Forelimb muscle (tissue), 1 donor: ENCODE measurements at regions not wholly inside any gene's neighbourhood (a gene's known extent, or its start where the extent isn't known, plus 50 kb on each side); places are given as distances from the start of the nearest gene placed in this dataset.
"Not testable (repeated sequence)": the region's sequence is repeated elsewhere in the genome, so short reads cannot be mapped to it uniquely, and the experiment has no call there.

Experiments
- DNase-seq: peaks from one replicate; pipeline ENCODE4 v3.0.0-alpha.2; 2013; ENCODE audit warnings: low read depth

DNA sequence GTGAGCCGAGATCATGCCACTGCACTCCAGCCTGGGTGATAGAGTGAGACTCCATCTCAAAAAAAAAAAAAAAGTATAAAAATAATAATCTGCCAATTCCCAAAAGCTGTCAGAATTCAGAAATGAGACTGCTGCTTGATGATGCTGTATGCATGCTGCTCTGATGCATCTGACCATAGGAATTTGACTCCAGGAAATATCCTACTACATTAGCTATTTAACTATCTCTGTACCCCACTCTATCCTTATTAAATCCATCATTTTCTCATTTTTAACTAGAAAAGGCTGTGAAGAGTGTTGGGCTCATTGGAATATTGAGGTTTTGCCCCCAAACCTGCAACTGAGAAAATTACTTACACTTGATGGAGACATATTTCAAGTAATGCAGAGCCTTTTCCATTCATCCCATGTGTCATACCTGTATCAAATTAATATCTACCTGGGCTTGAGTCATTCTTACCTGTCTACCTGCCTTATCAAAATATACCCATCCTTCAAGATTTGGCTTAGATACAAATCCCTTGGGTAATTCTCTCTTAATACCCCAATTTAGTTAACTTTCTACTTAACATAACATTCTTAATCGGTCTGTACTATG is 135.2 kb upstream of the PREP start:
- no peak for DNase-seq

DNA sequence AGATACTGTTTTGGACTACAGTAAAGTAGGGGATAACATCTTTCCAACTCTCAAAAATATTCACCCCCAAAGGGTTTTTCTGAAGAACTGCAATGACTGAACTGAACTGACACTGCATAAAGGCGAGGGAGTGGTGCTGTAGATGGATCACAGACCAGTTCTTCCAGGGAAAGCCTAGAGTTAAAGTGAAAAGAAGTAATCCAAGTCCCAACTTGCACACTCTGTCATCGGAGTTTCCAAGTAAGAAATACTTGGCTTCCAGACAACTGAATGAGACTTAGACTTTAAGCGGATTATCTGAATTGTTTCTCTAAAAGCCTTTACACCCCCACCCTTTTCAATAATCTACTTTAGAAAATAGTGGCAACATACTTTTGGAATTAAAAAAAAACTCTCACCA is 134.1 kb upstream of the PREP start:
- peak; percentile 8 for DNase-seq

DNA sequence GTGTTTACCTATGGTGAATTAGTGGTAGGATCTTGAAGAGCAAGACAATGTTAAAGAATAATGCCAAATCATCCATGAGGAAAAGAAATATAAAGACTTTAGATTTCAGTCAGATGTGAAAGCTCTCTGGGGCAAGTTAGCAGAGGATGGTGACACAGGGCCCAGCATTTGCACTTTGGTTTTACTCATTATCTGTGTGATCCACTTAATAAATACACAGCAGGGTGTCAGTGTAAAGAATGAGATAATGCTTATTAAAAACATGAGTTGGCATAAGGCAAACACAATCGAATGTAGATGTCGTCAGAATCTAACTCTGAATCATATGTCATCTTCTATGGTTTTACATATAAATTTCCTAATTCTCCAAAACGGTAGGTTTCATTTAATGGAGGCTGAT is 130.4 kb upstream of the PREP start:
- DNase-seq = no peak

DNA sequence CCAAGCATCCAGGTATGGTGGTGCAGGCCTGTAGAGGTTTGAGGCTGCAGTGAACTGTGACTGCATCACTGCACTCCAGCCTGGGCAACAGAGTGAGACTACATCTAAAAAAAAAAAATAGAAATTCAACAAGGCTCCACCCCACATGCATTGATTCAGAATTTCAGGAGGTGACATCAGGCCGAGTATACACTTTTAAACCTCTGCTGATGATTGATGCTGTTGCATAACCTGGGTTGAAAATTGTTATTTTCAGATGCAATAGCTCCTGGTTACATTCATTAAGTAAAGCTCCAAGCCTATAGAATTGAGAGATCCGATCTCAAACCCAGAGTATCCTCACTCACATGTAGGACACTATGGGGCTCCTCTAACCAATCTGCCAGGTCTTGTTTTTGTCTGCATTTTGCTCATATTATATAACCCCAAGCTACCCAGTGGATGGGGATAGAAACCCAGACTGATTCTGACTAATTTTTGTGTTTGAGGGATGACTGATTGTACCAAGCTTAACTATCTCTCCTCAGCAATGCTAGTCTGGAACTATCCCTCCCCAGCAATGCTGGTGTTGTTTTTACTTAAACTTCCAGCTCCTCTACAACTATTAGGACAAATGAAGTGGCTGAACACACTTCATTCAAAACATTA is 123.5 kb upstream of the PREP start:
- DNase-seq = no peak

DNA sequence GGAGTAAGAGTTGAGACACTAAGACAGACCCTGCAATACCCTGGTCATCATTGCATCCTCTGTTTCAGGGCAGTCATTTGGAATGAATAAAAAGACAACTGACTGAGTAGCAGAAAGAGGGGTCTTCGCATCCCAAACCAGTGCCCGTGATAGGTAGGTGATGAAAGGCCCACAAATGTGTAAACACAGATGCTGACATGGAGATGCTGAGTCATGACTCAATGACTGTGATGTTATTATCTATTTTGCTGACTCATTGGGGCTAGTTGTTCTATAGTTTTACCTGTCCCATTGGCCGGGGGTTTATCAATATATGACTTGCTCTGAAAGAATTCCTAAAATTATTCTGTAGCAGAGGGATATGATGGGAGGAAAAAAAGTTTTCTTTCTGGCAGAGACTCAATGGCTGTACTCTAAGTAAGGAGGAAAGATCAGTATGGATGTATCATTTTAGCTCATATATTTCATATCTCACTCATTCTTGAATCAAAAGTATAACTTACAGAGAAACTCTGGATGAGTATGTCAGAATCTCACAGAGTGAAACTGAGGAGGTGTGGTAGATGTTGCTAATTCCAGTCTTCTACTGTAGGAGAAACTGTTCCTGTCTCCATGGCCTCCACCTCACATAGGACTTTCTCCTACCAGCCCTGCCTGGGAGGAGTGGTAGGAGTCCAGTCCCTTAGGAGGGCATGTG is 119.9 kb upstream of the PREP start:
- DNase-seq = no peak

DNA sequence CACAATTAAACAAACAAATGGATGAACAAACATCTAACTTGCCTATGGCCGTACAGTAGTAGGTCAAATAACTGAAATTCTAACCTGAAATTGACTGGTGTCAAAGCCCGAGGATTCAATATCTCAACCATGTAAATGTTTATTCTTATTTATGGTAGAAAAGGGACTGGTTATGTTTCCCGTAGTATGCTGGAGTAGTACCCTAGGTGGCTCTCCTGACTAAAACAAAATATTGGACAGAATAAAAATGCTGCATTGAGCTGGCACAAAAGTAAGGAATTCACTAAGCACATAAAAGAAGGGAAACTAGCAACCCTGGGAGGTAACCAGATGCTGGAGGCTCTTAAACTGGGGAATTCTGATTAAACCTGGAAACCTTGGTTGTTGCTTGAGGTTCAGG is 117.1 kb upstream of the PREP start:
- no peak for DNase-seq

DNA sequence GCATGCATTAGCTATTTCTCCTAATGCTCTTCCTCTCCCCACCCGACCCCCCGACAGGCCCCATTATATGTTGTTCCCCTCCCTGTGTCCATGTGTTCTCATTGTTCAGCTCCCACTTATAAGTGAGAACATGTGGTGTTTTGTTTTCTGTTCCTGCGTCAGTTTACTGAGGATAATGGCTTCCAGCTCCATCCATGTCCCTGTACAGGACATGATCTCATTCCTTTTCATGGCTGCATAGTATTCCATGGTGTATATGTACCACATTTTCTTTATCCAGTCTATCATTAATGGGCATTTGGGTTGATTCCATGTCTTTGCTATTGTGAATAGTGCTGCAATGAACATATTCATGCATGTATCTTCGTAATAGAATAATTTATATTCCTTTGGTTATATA is 116.1 kb upstream of the PREP start:
- not testable (repeated sequence) for DNase-seq

DNA sequence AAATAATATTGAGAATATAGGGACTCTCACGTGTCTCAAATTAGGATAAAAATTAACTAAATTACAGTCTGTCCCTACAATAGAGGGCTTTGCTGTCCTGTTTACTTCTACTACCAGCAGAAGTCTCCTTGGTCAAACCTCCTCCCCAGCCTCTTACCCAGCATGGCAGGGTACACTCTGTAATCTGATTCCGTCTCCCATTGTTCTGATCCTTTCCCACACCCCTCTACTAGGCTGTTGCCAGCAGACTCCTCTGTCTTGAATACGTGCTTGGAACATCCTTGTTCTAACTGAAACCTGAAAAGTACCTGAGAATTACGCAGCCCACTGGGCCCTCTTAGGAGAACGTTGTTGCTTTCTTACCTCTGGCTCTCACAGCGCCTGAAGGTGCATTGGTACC is 112.2 kb upstream of the PREP start:
- no peak for DNase-seq

DNA sequence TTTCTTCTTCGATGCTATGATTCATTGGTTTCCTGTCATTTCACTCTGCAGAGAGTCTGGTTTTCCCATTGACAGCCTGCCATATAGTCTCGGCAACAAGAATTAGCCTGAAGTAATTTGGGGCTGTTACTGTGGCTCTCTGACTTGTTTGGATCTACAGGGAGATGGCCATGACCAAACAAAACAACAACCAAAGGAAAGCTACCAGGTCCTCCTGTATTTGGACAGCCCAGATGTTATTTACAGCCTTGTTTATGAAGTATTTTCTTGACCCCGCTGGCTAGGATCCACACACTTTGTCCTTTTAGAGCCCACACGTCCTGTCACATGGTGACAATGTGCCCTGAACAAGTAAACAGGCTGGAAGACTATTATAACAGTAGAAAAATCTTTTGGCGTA is 111.4 kb upstream of the PREP start:
- no peak for DNase-seq

DNA sequence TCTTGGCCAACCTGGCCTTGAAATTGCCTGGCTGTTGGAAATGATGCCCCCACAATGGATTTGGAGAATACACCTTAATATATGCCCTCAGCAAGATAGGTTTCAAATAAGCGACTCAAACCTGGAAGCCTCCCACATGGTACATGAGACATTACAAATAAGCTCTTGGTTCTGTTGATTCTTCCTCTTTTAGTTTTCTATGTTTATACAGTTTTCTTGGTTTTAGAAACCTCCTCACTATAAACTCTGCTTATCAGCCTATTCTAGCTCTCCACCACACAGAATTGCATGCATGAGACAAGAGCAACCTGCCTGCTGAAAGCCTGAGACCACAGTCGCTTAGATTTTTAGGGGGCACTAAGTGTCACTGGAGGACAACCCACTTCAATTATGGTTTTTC is 108.8 kb upstream of the PREP start:
- DNase-seq = no peak

DNA sequence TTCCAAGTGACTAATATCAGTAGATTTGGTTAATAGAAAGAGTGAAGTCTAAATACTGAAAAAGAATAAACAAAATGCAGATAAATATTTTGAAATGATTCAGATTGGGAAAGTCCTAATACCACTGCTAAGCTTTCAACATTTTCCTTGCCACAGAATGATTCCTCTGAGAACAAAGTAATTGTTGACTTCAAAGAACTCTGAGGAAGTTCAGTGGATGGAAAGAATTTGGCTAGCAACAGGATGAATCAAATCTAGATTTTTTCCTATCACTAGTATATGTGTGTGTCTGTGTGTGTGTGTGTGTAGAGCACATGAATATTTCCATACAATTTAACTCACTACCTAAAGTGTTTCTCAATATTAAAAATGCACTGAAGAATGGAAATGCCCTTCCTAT is 107.9 kb upstream of the PREP start:
- DNase-seq = no peak

DNA sequence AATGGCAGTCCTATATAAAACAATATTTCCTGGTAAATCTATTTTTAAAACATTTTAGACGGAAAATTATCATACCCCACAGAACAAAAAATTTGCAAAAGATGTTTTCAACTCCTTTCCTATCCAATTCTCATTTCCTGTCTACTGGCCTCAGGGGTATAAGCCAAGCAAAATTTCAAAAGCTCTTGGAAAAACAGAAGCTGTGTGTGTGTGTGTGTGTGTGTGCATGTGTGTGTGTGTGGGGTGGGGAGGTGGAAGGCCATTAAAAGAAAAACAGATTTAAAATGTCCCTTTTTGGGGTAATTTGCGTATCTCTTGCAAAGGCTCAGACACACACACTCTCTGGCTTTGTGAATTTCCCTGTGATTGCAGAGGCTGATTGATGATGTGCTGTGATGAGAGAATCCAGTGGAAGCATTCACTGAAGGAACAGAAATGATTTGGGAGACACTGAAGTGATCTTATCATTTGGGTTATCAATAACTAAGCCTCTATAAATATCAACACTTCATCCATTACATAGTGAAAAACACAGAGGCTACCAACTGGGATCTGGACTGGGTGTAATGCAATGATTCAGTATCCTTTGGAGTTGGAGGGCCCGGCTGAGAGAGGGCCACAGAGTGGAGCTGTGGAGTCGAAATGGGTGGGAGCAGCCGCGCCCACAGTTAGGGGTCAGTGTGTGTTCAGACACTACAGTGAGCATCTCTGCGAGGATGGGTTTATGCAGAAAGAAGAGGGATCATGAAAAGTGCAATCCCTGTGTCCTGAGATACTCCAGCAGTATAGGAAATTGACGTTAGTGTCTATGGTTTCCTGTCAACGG is 106.8 kb upstream of the PREP start:
- no peak for DNase-seq

DNA sequence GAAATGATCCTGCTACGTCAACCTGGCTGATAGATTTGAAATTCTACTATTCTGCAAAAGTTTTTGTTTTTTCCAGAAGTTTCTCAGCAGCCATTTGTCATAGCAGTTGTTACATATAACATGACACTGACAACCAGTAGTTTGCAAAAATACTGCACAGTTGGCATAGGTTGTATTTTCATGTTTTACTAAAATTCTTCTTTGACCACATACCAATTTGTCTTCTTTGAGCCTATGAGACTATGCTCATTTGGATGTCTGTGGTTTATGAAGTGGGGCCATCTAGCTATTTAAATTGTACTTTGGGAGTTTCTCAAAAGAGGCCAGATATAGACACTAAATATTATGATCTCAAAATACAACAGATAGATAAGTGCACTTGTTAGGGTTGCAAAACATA is 104.9 kb upstream of the PREP start:
- DNase-seq = no peak

DNA sequence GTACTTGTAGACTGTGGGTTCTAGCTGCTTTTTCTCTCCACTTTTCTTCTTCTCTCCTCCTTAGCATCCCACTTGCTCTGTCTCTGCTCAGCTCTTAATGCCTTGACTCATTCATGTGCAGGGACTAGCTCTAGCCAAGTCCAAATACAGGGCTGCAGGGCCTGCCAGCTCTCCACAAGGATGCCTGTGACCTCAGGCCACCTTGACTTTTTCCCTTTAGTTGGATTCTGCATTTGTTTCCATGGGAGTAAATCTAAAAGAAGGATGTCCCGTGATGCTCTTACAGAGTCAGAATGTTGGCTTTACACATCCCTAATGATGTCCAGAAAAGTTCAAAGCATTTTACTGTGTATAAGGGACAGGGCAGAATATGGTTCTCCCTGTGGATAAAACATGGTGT is 101.8 kb upstream of the PREP start:
- DNase-seq = no peak

DNA sequence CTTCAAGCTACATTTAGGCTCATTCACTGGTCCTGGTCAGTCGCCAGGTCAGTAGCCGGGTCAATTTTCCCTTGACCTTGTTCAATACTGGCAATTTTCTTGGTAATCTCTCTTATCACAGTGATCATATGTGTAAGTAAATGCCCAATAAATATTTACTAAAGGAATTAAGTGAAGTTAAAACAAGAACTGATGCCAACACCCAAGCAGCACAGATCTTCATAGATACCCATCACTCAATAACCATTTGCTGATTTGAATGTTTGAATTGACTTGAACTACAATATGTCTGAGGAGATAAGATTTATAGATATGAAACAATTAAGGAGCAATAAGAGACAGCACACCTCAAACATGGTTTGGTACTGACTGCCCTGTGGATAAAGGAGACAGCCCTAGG is 100.8 kb upstream of the PREP start:
- DNase-seq = no peak

DNA sequence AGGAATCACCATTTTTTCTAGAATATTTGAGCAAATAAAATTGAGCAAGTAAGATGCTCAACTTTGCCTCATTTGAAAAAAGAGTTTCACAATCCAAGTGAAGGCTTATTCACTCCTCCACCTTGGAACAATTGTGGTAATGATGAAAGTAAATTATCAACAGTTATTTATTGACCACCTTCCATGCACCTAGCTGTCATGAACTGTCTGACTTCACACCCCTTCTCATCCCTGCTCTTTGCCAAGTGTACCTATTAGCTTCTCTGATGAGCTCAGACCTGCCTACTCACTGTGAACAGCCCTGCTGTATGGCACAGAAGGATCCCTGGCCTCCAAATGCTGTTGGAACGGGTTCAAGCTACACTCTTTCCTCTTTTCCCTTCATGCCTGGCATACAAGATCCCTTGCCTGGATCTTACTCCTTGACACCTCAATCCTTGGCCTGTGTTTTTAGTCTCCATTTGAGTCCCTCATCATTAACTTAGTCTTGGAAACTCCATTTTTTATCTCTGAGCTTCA is 99.0 kb upstream of the PREP start:
- DNase-seq = no peak

DNA sequence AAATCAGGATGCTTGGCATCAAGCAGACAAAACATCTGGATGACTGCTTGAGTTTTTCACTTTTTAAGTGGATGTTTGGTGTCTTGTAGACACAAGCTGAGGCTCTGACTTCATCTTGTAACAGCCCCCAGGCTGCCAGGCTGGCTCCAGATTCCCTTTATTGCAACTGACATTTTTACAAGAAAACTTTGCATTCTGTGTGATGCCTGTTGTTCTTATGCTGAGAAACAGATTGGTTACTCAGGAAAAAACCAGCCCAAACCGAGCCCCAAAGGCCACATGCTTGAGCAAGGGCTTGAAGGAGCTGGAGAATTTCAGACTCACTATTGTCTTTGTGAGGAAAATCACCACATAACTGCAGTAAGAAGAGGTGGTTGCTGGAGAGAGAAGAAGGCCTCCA is 98.4 kb upstream of the PREP start:
- DNase-seq = no peak

DNA sequence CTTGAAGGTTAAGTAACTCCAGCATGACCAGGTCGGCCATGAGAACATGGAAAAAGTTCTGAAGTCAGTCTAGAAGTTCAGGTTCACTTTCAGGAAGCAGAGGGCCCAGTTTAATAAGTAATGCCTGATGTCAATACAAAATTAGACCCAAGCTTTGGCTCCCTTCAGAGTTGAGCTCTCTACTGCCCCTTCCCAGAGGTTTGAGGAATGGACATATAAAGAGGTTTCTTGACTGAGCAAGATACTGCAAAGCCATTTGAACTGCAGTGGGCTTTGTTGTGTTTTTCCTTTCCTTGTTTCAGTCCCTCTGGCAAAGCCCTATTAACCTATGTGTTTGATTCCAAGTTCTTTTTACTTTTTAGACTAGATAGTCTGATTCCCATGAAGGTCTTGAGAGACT is 97.8 kb upstream of the PREP start:
- no peak for DNase-seq

DNA sequence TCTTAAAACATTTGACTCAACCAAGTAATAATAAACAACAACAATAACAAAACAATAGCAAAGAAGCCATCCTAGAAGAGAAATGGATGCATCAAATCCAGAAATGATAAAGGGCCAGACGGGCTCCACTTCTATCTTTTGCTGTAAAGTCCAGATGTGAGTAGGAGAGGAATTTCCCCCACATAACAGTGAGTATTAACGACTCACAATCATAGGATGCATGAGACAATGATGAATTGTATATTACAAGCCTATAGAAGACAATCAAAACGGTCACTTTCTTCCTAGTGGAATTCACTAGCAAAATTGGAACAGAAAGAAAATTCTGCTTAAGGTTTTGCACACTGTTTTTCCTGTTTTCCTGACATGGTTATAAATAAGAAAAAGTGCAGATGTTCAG is 97.0 kb upstream of the PREP start:
- DNase-seq = no peak

DNA sequence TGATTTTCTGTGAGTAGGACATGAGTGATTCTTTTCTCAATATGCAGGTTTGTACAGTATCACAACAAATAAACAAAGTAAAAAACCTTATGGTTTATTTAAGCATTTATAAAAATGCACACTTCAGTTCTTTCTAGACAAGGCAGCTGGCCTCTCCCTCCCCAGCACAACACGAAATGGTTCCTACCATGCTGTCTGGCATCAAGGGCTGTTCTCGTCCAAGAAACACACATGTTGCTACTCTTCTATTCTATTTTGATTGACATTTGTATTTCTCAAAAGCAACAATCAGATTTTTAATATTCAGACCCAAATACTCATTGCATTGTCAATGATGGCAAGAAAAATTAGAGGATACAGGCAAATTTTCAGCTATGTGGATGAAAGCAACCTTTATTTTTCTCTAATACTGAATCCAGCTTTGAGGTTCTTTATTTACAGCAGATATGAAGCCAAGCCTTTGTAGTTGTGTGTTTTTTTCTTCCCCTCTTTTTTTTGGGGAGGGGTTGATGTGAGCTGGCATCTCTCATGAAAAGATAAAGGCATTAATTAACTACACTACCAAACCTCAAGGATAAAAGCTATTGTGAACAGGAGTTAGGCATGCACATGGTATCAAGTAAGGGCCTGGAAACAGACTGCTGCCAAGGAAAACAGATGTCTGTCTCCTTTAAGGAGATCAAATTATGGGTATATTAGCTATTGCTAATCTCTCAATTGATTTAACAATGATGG is 96.4 kb upstream of the PREP start:
- no peak for DNase-seq

DNA sequence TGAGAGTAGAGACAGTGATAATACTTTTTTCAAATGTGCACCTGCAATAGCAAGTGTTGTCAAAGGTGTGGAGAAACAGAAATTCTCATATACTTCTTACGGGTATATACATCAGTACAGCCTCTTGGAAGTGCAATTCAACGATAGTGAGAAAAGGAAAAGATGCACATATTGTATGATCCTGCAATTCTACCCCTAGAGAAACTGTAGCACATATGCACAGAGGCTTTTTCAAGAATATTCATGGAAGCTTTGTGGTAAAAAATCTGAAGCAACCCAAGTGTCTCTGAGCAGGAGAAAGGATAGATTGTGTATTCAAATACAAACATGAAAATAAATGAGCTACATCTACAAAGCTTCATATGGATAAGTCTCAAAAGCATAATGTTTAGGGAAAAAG is 94.7 kb upstream of the PREP start:
- DNase-seq = no peak

DNA sequence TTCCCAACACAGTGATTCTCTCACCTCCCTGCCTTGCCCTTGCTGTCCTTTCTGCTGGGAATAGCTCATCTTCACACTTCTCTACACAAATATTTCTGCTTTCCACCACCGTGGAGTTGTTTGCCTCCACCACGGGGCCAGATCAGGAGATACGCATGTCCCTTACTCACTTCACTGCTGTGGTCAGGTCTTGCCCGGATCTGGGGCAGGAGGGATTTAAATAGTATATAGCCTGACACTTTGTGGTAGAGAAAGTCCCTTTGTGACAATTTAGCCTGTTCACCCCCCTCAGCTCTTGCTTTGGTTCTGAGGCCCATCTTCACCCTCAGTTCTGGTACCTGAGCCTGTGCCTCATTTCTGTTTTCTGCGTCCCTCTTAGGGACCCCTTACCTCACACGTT is 92.6 kb upstream of the PREP start:
- no peak for DNase-seq
